ENCODE measurements at regions not wholly inside any gene's neighbourhood (a gene's known extent, or its start where the extent isn't known, plus 50 kb on each side); places are given as distances from the start of the nearest gene placed in this dataset.
"Not testable (repeated sequence)": the region's sequence is repeated elsewhere in the genome, so short reads cannot be mapped to it uniquely, and the experiment has no call there.

DNA sequence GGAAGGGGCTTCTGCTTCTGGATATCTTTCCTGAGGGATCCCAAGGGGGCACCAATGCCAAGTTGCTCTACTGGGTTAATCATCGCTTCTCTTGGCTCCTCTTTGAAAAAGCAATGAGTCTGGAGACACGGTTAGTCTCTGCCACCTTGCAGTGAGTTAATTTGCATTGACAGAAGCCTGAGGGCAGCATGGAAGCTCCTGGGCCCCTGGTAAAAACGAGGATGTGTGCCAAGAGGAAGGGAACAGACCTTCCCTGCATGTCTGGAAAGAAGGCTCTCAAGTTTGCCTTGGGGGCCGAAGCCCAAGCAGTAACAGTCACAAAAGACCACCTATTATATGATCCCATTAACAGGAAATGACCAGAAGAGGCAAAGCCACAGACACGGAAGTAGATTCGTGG lies 86.7 kb downstream of the IRX5 start:
- no peak for DNase-seq

GRCh38 chr16:55018881-55019280 lies 88.2 kb downstream of the IRX5 start:
- no peak for DNase-seq

DNA sequence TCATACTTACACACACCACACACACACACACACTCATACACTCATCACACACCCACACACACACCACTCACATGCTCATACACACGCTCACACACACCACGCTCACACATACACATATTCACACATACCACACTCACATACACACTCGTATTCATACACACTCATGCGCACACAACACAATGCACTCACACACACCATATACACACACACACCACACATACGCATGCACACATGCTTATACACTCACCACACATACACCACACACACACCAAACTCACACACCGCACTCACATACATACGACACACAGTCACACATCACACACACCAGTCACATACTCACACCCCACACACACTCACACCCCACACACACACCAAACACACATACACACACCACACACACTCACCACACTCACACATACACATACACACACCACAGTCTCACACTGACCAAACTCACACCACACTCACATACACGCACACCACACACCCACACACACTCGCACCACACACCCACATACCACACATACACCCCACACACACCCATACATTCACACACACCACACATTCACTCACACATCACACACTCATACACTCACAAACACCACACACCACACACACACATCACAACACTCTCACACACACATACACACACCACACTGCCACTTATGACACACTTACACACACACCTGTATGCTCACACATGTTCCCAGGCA lies 88.9 kb downstream of the IRX5 start:
- DNase-seq = no peak

DNA sequence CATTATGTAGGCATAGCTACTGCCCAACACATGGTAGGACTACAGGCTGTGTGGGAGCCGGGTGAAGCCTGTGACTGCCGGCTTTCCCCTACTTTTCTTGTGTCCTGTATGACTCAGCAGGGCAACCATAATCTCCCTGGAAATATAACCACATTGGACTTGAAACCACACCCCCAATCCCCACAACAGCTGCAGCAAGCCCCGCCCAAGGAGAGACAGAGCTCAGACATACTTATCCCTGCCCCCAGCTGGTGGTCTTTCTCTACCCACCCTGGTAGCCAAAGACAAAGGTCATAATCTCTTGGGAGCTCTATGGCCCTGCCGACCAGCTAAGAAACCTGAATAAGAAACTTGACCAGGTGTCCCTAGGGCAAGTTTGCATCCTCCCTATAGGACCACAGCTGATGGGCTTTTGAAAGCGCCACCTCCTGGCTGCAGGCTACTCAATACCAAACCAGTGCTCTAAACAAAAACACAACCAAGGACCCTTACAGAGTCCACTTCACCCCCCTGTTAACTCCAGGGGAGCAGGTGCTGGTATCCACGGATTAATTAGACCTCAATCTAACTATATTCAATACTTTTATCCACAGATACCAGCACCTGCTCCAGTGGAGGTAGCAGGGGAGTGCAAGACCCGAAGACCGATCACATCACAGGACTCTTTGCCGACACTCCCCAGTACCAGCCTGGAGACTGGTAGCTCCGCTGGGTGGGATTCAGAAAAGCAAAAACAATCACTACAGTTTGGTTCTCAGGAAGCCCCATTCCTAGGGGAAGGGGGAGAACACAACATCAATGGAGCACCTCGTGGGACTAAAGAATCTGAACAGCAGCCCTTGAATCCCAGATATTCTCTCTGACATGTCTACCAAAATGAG lies 91.2 kb downstream of the IRX5 start:
- DNase-seq = no peak

DNA sequence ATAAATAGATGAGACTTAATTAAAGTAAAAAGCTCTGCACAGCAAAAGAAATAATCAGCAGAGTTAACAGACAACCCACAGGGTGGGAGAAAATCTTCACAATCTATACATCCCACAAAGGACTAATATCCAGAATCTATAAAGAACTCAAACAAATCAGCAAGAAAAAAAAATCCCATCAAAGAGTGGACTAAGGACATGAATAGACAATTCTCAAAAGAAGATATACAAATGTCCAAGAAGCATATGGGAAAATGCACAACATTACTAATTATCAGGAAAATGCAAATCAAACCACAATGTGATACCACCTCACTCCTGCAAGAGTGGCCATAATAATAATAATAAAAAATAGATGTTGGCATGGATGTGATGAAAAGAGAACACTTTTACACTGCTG lies 96.6 kb downstream of the IRX5 start:
- DNase-seq = not testable (repeated sequence)

DNA sequence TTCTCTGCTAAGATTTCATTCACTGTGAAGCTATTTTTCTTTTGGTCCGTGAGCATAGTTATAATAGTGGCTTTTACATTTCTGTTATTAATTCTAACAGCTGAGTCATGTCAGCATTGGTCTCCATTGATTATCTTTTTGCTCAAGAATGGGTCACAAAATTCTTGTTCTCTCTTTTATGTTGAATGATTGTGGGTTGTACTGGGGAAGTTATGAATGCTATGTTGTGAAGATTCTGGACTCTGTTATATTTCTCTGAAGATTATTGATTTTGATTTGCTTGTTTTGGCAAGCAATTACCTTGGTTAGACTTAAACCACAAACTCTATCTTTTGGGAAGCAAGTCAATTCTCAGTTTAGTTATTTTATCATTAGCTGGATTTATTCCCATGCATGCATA lies 98.8 kb downstream of the IRX5 start:
- no peak for DNase-seq

GRCh38 chr16:55030944-55031343 lies 100.3 kb downstream of the IRX5 start:
- DNase-seq = no peak

DNA sequence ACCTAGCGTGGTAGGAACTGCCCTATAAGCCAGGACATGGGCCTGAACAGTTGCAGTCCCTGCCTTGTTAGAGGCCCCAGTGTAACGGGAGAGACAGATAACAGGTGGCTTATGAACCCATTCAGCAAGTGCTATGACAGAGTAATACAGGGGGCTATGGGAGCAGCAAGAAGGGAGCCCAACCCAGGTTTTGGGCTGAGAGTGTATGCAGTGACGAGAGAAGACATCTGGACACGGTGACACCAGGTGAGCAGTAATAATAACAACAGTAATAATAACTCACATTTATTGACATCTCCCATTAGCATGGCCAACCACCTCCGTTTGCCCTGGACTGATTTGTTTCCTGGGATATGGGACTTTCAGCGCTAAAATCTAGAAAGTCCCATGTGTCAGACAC lies 100.8 kb downstream of the IRX5 start:
- no peak for DNase-seq

- DNase-seq = no peak
These were observed 102.8 kb downstream of the IRX5 start for GRCh38 chr16:55033225-55034156.

GRCh38 chr16:55035029-55035428 lies 104.4 kb downstream of the IRX5 start:
- no peak for DNase-seq

- no peak for DNase-seq
These were observed 105.3 kb downstream of the IRX5 start for GRCh38 chr16:55035956-55036355.

DNA sequence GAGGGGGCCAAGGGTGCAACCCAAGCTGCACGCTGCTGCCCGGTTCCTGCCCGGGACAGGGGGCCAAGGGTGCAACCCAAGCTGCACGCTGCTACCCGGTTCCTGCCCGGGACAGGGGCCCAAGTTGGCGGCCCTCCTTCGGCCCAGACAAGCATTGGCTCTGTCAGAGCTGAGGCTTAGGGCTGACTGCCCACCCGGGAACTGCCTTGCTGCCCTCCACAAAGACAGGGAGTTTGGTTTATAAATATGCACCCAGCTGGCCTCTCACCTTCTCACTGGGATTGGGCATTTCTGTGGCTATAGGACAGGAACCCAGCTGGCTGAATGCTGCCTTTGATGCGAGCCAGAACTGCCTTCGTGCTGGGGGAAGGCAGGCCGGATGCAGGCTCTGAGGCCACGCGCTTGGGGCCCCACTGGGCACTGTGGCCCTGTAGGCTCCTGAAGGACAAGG lies 105.7 kb downstream of the IRX5 start:
- no peak for DNase-seq

DNA sequence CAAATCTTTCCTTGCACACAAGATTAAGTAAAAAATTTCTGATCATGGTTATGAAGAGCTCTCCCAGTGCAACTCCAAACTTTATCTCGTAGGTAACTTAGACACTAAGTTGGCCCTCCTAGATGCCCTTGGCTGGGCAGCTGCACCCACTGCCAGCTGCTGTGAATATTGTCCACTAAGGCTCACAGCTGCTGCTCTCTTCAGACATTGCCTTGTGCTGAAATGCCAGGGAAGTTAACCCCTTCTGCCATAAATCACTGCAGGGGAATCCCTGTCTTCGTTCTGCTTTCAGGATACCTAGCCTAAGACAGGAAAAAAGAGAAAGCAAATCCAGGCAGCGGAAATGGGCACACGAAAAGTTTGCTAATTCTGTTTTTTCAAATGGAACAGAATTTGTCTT lies 106.4 kb downstream of the IRX5 start:
- DNase-seq = no peak

DNA sequence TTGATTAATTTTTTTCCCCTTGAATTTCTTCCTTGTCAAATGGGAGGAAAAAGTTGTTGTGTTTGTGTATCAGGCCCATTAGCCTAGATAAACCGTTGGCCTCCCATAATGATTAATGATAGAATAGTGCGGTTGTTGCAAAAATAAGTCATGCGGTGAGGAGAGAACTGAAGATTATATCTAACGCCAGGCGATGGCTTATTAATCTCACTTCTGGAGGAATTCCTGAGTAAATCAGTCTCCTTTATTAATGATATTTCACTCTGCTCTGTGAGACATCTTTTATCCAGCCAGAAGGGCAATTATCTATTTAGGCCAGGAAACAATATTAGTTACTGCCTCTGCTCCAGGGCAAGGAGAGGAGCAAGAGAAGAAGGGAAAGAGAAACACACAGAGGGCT lies 107.3 kb downstream of the IRX5 start:
- DNase-seq = no peak

DNA sequence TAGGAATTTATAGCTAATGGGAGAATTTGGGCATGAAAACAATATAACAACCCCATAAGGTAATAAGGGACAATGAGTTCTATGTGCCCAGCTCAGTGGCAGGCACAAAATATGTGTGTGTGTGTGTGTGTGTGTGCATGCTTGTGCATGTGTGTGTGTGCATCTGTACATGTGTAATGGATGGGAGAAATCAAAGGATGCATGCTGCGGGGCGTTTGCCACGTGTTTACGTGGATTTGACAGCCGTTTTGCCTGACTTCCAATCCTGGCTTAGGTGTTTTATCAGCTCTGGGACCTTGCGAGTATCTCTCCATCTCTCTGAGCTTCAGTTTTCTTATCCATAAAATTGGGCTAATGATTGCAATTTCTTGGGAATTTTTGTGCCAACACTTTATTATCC lies 108.4 kb downstream of the IRX5 start:
- no peak for DNase-seq

DNA sequence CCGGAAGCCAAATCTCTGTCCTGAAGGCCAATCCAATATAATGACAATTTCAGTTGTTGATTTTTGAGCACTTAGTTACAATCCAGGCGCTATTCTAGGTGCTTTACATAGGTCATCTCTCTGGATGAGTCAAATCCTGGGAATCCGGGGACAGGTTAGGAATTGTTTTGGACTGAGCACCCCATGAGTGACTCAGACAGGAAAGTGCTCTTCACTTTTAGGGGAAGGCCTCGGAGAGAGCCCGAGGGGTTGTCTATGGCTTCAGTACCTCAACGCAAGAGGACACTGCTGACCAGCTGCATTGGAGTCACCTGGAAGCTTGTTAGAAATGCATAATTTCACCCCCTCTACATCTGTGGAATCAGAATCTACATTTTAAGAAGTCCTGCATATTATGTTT lies 108.8 kb downstream of the IRX5 start:
- no peak for DNase-seq

DNA sequence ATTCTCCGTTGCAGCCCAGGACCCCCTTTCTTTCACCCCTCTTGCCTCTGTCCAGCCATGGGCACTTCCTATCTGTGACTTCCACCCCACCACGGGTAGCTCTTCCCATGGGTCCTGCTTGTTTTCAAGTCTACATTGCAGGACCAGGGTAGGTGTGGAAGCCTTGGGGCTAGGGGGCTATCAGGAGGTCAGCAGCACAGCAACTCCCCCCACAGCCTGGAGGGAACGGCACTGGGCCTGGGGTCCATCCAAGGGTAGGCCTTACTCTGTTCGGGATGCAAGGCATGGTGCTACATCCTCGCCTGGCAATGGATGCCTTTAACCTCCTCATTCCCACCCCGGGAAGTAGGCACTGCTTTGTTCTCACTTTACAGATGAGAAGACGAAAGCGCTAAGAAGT lies 109.3 kb downstream of the IRX5 start:
- no peak for DNase-seq

DNA sequence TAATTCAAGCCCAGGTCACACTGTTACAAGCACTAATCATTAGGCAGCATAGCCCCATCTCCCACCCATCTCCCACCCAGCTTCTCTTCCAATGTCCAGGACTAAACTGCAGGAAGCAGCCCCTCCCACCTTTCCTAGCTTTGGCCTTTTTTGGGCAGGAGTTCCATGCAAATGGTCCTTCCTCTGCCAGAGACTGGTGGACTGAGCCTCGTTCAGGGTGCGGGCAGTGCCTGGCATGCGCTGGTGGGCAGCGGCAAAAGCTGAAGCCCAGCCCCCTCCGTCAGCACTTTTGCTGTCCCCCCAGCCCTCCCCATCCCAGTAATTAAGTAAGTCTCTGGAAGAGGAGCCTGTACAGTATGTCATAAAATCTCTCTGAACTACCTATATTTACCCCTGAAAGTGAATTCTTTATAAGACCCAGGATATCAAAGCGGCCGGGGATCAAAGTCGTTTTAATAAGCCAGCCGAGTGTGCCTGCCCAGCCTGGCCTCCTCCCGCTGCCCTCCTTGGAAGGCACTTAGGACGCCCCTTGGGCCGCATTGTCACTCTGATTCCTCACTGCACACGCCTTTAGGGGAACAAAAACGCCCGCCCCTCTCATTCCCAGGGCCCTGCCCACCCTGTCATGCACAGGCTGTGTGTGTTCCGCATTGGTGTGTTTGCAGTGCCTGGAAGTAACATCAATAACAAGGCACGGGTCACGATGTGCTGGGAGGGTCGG lies 109.9 kb downstream of the IRX5 start:
- DNase-seq = no peak

GRCh38 chr16:55041540-55042234 lies 111.0 kb downstream of the IRX5 start:
- DNase-seq = no peak

DNA sequence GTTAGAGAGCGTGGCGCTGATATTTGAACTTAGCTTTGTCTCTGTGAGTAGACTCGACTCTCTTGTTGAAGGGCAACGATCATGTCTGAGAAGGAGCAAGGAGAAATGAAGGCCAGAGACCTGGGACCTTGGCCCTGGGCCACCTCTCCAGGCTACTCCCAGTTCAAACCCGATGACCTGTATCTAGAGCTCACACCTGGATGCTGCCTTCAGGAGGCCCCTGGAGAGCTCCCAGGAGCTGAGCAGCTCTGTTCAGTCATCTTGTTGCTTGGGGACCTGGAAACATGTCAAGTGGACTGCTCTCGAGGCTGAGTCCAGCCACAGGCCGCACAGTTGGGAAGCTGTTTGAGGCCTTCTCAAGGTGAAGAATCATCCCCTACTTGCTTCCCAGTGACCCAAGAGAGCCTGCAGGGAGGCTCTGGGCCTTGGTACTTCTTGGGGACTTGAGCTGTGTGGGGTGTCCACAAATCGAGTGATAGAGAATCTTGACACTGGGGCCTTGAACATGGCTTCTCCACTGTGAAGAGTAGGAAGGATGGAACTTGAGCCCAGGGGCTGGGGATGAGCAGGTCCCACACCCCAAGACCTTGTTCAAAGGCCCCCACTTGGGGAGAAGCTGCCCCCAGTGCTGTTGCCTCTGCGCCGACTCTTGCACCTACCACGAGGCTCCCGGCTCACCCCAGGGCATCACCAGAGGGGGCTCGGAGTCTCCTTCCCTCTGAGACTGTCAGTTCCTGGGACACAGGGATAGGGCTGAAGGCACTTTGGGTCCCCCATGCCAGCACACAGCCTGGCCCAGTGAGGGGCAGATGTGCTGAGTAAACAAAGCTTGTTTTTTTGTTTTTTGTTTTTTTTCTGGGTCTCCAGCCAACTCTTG lies 112.1 kb downstream of the IRX5 start:
- DNase-seq = no peak

DNA sequence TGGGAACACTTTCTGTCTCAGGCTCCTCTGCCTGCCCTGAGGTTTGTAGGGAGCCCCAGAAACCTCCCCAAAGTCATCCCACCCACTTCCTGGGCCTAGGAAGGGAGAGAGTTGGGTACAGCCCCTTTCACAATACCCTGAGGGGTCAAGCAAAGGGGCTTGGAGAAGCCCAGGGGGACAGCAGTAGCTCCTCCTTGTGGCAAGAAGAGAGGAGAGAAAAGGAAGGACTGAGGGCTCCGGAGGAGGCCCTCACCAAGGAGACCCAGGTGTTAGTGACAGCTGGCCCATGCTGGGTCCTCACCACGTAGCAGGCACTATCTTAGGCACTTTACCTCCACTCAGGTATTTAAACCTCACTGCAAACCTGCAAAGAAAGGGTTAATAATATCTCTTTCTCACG lies 112.8 kb downstream of the IRX5 start:
- DNase-seq = no peak
